Uterus (tissue), 3 donors: ENCODE measurements at regions not wholly inside any gene's neighbourhood (a gene's known extent, or its start where the extent isn't known, plus 50 kb on each side); places are given as distances from the start of the nearest gene placed in this dataset.

ENCODE experiments used
- DNase-seq, 2 donors: peaks; one replicate each; pipeline ENCODE4 v3.0.0-alpha.2; 2019 to 2020
- H3K27ac ChIP-seq, 2 donors: fragments of 200-600 bp; sonication (generic); 1 replicate in 1 of 2; 2 replicates in 1 of 2; pipeline ENCODE4 v1.5.1; 2016 to 2018
- H3K27me3 ChIP-seq, 2 donors: fragments of 200-600 bp; sonication (generic); one replicate each; pipeline ENCODE4 v1.5.1; 2018 to 2019; ENCODE audit warnings: control low read depth in 1 of 2
- H3K36me3 ChIP-seq, 2 donors: fragments of 200-600 bp; sonication (generic); one replicate each; pipeline ENCODE4 v1.5.1; 2019; ENCODE audit warnings: control low read depth in 1 of 2
- H3K4me1 ChIP-seq, 2 donors: fragments of 200-600 bp; sonication (generic); one replicate each; pipeline ENCODE4 v1.5.1; 2018 to 2019; ENCODE audit warnings: control low read depth in 1 of 2
- H3K4me3 ChIP-seq, 2 donors: fragments of 200-600 bp; sonication (generic); 1 replicate in 1 of 2; 2 replicates in 1 of 2; pipeline ENCODE4 v1.5.1; 2018 to 2019; ENCODE audit warnings: mild to moderate bottlenecking in 1 of 2
- H3K9me3 ChIP-seq, 2 donors: fragments of 200-600 bp; sonication (generic); one replicate each; pipeline ENCODE4 v1.5.1; 2019; ENCODE audit warnings: control low read depth in 1 of 2
- POLR2A ChIP-seq, 2 donors: fragments of 450-650 bp; IDR thresholded peaks; one replicate each; pipeline ENCODE4 v1.6.1; 2016; ENCODE audit warnings: antibody characterized with exemption in 2 of 2, mild to moderate bottlenecking in 1 of 2, moderate library complexity in 1 of 2
- intact Hi-C: fragments of 100-400 bp; cut with DNase I; formaldehyde crosslinking; loops from one replicate; pipeline ENCODE4 v1.15.1; 2023; ENCODE audit warnings: low total_unique reads
- TF ChIP-seq, protein P1 (sequence below), 4 experiments: fragments of 200-600 bp in 2 of 4; fragments of 450-650 bp in 2 of 4; sonication (generic) in 2 of 4; IDR thresholded peaks; one replicate each; pipeline ENCODE4 v1.5.1; 2016 to 2019; ENCODE audit warnings: antibody characterized with exemption in 4 of 4, mild to moderate bottlenecking in 2 of 4, moderate library complexity in 1 of 4
- donor health status: DM: yes; HTN: yes; CAD: no.

DNA sequence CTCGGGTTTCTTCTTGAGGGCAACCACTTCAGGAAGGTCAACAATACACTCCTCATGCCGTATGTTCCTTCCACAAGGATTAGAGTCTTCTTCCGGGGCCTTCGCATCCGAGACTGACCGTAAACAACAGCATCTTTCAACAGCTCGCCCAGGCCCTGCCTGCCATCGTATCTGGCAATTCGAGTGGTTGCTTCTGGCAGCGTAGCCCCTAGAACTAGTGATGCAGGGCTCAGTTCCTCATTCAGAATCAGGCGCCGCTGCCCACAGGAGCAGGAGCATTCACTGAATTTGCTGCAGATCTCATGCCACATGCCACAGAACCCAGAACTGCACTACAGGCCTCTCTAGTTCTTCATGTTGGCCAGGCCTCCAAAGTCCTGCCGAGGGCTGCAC is 59.0 kb upstream of the AFDN start:
- TF ChIP-seq, protein P1, sequence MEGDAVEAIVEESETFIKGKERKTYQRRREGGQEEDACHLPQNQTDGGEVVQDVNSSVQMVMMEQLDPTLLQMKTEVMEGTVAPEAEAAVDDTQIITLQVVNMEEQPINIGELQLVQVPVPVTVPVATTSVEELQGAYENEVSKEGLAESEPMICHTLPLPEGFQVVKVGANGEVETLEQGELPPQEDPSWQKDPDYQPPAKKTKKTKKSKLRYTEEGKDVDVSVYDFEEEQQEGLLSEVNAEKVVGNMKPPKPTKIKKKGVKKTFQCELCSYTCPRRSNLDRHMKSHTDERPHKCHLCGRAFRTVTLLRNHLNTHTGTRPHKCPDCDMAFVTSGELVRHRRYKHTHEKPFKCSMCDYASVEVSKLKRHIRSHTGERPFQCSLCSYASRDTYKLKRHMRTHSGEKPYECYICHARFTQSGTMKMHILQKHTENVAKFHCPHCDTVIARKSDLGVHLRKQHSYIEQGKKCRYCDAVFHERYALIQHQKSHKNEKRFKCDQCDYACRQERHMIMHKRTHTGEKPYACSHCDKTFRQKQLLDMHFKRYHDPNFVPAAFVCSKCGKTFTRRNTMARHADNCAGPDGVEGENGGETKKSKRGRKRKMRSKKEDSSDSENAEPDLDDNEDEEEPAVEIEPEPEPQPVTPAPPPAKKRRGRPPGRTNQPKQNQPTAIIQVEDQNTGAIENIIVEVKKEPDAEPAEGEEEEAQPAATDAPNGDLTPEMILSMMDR (IDR thresholded peaks at IDR 0.05): no peak
- no peaks in the 10 kb centered on the region for H3K36me3 ChIP-seq
- no peaks in the 10 kb centered on the region for H3K9me3 ChIP-seq
- H3K27ac ChIP-seq: no peak overlapping the region
- H3K4me1 ChIP-seq: no peaks in the 10 kb centered on the region
- H3K27me3 ChIP-seq: no peaks in the 10 kb centered on the region
- intact Hi-C loops: no loop called here
- no peak for DNase-seq
- H3K4me3 ChIP-seq: no peak overlapping the region

DNA sequence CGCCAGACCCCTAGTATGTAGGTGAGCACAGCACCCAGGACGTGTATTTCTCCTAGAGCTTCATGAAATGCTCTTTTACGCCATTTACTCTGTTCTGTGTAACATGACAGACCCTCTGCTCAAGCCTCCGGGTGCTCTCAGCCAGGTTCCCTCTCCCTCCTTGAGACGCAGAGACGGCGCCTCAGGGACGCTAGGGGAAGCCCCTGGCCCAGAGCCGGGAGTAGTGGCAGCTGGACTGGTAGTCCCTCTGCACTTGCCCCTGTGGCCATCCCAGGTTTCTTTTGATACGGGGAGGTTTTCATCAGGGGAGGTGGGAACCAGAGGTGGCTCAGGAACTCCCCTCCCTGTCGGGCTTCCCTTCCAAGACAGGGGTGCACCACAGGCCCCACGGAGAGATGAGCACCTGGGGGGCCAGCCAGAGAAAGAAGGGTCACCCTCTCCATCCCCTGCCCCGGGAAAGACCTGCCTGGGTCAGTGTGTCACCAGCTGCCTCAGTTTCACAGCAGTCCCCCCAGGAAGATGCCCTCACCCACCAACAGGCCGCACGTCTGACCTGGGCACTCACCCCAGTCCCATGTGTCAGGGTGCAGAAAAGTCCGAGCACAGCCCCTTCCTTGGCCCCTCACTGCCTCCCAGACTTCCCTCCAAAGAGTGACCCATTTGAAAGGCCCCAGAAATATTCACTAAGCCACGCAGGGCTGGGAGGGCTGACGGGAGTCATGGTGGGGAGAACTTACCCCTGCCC is 58.1 kb upstream of the AFDN start:
- TF ChIP-seq POLR2A (IDR thresholded peaks at IDR 0.05): no peak
- TF ChIP-seq, protein P1 (IDR thresholded peaks at IDR 0.05): no peak
- Histone ChIP-seq H3K9me3 (no peaks in the 10 kb centered on the region), H3K27me3 (no peaks in the 10 kb centered on the region), H3K4me1 (no peaks in the 10 kb centered on the region), H3K36me3 (no peaks in the 10 kb centered on the region), H3K27ac (no peak overlapping the region), H3K4me3 (no peak overlapping the region)
- no peak for DNase-seq
- intact Hi-C loops: no loop called here

DNA sequence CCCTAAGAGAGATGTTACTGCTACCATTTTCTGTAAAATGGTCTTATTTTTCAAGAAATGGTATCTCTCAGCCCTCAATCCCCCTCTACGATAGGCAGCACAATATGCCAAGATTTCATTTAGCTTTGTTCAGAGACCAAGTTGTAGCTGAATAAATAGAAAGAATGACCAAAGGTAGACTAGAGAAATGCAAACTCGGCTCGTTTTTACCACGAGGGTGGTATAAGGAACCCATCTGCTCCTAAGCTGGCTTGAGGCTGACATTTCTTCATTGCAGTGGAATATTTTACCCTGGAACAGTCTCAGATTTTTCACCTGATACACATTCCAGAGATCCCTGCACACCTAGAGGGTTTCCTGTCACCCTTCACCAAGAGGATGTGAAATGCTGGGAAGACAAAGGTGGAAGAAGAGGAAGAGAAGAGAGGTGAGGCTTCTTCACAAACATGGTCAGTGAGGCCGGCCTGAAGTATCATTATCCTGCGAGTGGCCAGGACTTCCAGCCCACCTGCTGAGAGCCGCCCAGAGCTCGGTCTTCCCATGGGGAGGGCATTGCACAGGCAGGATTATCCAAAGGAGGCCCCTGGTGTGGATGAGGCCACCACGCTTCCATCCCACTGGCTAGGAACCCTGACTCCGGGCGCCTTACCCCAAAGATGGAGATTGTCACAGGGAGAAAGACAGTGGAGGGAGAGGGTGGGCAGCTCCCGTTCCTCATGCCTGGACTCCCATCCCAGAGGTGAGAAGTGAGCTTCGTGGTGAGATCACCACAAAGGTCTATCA is 57.1 kb upstream of the AFDN start:
- no peak for TF ChIP-seq POLR2A (IDR thresholded peaks at IDR 0.05)
- TF ChIP-seq, protein P1 (IDR thresholded peaks at IDR 0.05): no peak
- Histone ChIP-seq H3K27me3 (no peaks in the 10 kb centered on the region), H3K4me3 (no peak overlapping the region), H3K9me3 (no peaks in the 10 kb centered on the region), H3K4me1 (no peaks in the 10 kb centered on the region), H3K36me3 (no peaks in the 10 kb centered on the region), H3K27ac (no peak overlapping the region)
- no peak for DNase-seq
- intact Hi-C loops: no loop called here

DNA sequence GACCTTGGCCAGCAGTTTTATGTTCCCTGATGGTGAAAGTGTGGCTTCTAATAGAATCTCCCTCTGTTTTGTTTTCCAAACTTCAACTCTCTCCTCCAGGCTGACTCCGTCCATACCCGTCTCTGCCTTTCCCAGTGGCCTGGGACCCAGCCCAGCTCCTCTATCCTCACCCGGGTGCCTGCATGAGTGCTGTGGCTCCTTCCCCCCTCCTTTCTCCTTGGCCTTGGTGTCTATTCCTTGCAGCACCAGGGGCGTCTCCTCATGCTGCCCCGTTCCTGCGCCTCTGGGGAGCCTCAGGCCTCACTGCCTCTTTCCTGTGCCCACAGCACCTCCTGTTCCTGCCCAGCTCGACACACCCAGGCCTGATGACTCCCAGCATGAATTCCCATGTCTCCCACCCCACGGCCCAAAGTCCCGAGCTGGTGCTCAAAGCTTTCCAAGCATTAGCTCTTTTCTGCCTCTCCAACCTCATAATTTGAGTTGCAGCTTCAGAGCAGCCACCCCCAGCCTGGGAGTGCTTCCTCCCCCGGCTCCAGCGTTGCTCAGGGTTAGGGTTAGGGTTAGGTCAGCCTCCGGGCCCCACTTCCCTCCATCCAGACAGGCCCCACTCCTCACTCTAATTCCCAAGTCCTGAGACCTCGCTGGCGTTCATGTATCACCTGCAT is 56.3 kb upstream of the AFDN start:
- Histone ChIP-seq H3K9me3 (no peaks in the 10 kb centered on the region), H3K27me3 (no peaks in the 10 kb centered on the region), H3K4me3 (no peak overlapping the region), H3K4me1 (no peaks in the 10 kb centered on the region), H3K36me3 (no peaks in the 10 kb centered on the region), H3K27ac (no peak overlapping the region)
- no peak for DNase-seq
- intact Hi-C loops: no loop called here
- TF ChIP-seq, protein P1 (IDR thresholded peaks at IDR 0.05): no peak

DNA sequence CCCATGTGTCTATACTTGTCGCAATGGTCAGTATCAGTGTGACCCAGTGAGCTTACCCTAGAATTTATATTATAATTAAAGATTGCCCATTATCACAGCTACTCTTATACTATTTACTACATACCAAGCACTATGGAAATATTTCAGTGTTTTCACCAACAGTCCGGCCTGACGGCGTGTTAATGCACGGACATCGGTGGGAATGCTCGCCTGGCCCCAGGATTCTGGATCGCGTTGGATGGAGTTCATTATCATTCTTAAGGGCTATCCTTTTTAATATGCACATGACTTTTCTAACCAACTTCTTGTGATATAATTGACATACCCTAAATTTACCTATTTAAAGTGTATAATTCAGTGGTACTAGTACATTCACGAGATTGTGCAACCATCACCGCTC is 51.8 kb upstream of the AFDN start:
- Histone ChIP-seq H3K4me3 (no peak overlapping the region), H3K9me3 (no peaks in the 10 kb centered on the region), H3K4me1 (no peaks in the 10 kb centered on the region), H3K27me3 (no peaks in the 10 kb centered on the region), H3K27ac (no peak overlapping the region), H3K36me3 (no peaks in the 10 kb centered on the region)
- no peak for DNase-seq
- intact Hi-C loops: no loop called here
- TF ChIP-seq POLR2A (IDR thresholded peaks at IDR 0.05): no peak
- TF ChIP-seq, protein P1 (IDR thresholded peaks at IDR 0.05): no peak
